ENCODE measurements at regions not wholly inside any gene's neighbourhood (a gene's known extent, or its start where the extent isn't known, plus 50 kb on each side); places are given as distances from the start of the nearest gene placed in this dataset.

GRCh38 chr14:101489092-101489760, 72.1 kb upstream of the DIO3 start:
- intact Hi-C loops (cut with micrococcal nuclease) (no loop called here), dilution Hi-C loops (cut with HindIII; ENCODE audit: low sequenced_read_pairs, unreplicated experiment) (no loop called here), in situ Hi-C loops (cut with MboI; ENCODE audit: low sequenced_read_pairs) (no loop called here)
- Histone ChIP-seq H2BK15ac (ENCODE audit: low read depth, low read length) (no peak overlapping the region), H3K4ac (ENCODE audit: low read depth, low read length) (no peak overlapping the region), H2BK120ac (ENCODE audit: low read depth, low read length) (no peak overlapping the region), H2AK5ac (ENCODE audit: low read depth, low read length) (no peak overlapping the region), H3K18ac (ENCODE audit: low read depth, low read length) (no peak overlapping the region), H3K4me3 (ENCODE audit: insufficient read depth, low read depth, low read length) (no peak overlapping the region), H3K9me3 (ENCODE audit: control insufficient read depth, insufficient read depth, low read length) (peaks cover 3% of the 10 kb centered on the region; the same call in 1 of the 2 replicates), H4K5ac (ENCODE audit: low read depth, low read length) (no peak overlapping the region), H4K8ac (ENCODE audit: low read depth in 2 of 2, low read length in 2 of 2) (no peak overlapping the region), H2AK9ac (replicated peaks; ENCODE audit: low read depth, low read length, poor library complexity) (no peak overlapping the region), H2AFZ (replicated peaks; ENCODE audit: low read length, poor library complexity) (no peak overlapping the region), H3K23ac (ENCODE audit: low read depth, low read length) (no peak overlapping the region), H2BK5ac (ENCODE audit: low read depth, low read length, poor library complexity, severe bottlenecking) (no peak overlapping the region), H3K56ac (ENCODE audit: extremely low read depth, insufficient read depth, low read length) (no peak overlapping the region), H3K27me3 (ENCODE audit: control insufficient read depth, insufficient read depth, low read length) (peaks cover 3% of the 10 kb centered on the region; the same call in 1 of the 2 replicates), H3K14ac (replicated peaks; ENCODE audit: low read depth, low read length) (no peak overlapping the region), H3K27ac (ENCODE audit: insufficient read depth, low read length) (no peak overlapping the region), H4K20me1 (ENCODE audit: insufficient read depth, low read length) (no peaks in the 10 kb centered on the region), H3K4me2 (ENCODE audit: low read depth, low read length) (no peak overlapping the region), H3K4me1 (ENCODE audit: control insufficient read depth, insufficient read depth, low read length) (no peaks in the 10 kb centered on the region), H3K9me1 (ENCODE audit: insufficient read depth, low read length) (no peaks in the 10 kb centered on the region), H3K79me1 (ENCODE audit: low read depth in 1 of 2, low read length in 2 of 2) (no peaks in the 10 kb centered on the region), H3K36me3 (ENCODE audit: control insufficient read depth, insufficient read depth, low read length) (no peaks in the 10 kb centered on the region), H4K91ac (ENCODE audit: insufficient read depth, low read depth, low read length) (no peak overlapping the region), H2BK20ac (ENCODE audit: low read depth, low read length) (no peak overlapping the region), H3K9ac (ENCODE audit: low read depth, low read length) (no peak overlapping the region)
- no TSS peak for BruUV-seq (replicated peaks)
- ChIA-PET CTCF (interaction anchor here (0.6 kb wide), 3 partner anchors 30 to 60 kb away, joined by 3 read pairs; no protein-coding TSS in a partner anchor), POLR2A (ENCODE audit: unreplicated experiment) (no interaction called here)
- 72% methylated on average over 6 of the region's 9 CpGs; no CpG with 5 or more reads in 1 of the 2 experiments for WGBS, 2 experiments (ENCODE audit: extremely low coverage in 2 of 2, insufficient read length in 1 of 2)
- TF ChIP-seq, protein P1, sequence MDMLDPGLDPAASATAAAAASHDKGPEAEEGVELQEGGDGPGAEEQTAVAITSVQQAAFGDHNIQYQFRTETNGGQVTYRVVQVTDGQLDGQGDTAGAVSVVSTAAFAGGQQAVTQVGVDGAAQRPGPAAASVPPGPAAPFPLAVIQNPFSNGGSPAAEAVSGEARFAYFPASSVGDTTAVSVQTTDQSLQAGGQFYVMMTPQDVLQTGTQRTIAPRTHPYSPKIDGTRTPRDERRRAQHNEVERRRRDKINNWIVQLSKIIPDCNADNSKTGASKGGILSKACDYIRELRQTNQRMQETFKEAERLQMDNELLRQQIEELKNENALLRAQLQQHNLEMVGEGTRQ (IDR thresholded peaks at IDR 0.05; ENCODE audit: low read depth, low read length): no peak
- no peak for TF ChIP-seq CEBPB (IDR thresholded peaks at IDR 0.05; ENCODE audit: low read depth, low read length)
- no peak for TF ChIP-seq MAFK (IDR thresholded peaks at IDR 0.05; ENCODE audit: low read depth, low read length)
- no peak for TF ChIP-seq CHD1 (IDR thresholded peaks at IDR 0.05; ENCODE audit: low read depth, low read length)
- TF ChIP-seq FOS (IDR thresholded peaks at IDR 0.05; ENCODE audit: low read depth, low read length): no peak
- ATAC-seq (ENCODE audit: low read depth) (no peak), DNase-seq (no peak)
